Umbilical cord (tissue), 1 donor: ENCODE measurements at regions not wholly inside any gene's neighbourhood (a gene's known extent, or its start where the extent isn't known, plus 50 kb on each side); places are given as distances from the start of the nearest gene placed in this dataset.
"Not testable (repeated sequence)": the region's sequence is repeated elsewhere in the genome, so short reads cannot be mapped to it uniquely, and the experiment has no call there.

Experiments used
- DNase-seq: peaks from one replicate; pipeline ENCODE4 v3.0.0-alpha.2; 2015; ENCODE audit warnings: low spot score

DNA sequence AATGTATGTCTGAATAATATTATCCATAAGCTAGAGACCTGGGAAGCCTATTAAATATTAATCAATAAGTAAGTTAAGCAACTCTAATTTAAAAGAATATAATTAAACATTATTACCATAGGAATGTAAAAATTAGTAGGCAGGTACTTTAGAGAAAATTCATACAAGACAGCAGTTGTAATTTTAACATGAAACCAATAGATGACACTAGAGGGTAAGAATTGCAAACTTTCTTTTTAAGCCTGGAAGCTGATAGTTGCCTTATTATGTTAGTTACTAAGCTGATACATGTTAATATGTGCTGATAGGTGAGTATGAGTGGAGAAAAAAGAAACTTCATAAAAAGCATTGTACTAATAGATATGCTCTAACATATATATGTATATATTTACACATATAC lies 1157.4 kb downstream of the FAM133A start:
- no peak for DNase-seq

DNA sequence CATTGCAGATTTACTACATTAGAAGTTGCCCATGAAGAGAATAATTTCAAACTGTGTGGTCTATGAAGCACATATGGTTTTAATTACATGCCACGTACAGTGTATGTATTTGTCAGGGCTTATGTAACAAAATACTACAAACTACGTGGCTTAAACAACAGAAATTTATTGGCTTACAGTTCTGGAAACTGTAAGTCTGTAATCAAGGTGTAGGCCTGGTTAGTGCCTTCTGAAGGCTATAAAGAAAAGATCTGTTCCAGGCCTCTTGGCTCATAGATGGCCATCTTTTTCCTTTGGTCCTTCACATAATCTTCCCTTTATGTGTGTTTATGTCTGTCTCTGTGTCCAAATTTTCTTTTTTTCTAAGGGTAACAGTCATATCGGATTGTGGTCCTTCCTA lies 1160.2 kb downstream of the FAM133A start:
- DNase-seq, result no peak

DNA sequence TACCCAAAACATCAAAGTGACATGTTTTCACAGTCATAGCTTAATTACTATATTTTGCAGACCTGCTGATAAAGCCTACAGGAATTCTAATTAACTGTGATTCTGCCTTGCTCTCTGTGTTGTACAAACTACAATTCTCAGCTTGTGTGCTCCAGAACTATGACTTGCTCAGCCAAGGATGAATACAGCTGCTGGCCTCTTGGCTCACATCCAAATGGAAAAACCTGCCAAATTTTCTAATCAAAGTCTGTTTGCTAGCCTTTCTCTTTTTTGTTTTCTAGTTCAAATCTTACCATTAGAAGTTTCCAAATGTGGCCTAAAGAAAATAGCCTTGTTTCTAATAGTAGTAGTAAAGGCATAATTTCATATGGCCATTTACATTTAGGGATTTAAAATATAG lies 1176.8 kb downstream of the FAM133A start:
- no peak for DNase-seq

DNA sequence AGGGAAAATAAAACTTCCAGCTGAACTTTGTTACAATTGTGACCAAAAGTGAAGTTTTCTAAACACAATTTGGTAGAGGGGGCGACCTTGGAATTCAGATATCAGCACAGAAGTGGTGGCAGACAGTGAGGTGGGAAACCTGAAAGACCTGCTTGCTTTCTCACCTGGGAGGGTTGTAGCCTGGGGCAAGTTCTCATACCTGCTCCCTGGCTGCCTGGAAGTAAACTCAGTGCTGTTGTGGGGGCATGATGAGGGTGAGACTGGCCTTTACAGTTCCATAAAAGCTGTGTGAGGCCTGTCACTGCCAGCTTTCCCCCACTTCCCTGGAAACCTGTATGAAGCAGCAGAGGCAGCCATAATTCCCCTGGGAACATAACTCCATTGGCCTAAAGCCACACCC lies 1180.2 kb downstream of the FAM133A start:
- DNase-seq, result no peak

DNA sequence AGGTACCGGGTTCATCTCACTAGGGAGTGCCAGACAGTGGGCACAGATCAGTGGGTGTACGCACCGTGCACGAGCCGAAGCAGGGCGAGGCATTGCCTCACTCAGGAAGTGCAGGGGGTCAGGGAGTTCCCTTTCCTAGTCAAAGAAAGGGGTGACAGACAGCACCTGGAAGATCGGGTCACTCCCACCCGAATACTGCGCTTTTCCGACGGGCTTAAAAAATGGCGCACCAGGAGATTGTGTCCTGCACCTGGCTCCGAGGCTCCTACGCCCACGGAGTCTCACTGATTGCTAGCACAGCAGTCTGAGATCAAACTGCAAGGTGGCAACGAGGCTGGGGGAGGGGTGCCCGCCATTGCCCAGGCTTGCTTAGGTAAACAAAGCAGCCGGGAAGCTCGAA lies 1188.5 kb downstream of the FAM133A start:
- not testable (repeated sequence) for DNase-seq

DNA sequence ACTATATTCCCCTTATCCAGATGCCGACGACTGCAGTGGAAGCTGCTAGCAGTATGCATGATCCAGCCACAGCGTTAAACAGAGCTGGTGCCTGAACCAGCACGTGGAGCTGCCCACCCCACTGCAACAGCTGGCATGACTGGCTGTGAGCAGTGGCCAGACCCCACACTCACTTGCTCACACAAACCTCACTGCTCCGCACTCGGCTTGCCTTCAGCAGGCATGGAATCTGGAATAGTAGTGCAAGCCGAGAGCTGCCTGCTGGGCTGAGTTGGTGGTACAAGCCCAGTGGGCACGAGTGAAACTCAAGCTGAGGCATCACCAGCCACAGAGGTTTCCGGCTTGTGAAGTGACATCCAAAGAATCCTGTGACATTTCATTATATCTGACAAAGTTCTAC lies 1197.6 kb downstream of the FAM133A start:
- no peak for DNase-seq

DNA sequence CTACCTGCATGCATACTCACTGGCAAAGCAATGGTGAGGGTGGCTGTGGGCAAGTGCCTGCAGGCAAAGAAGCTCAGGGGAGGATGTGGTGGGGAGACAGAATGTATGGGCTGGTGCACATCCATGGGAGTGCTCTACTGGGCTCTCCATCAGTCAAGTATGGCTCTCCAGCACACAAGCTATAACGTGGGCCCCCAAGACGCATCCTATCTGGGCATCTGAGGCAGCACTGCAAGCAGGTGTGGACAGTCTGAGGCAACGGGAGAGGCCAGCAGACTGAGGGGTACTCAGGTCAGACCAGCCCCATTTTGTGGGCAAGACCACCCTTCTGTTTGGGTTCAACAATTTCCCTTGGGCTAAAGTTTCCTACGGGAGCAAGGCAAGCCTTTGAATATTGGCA lies 1227.8 kb downstream of the FAM133A start:
- no peak for DNase-seq

DNA sequence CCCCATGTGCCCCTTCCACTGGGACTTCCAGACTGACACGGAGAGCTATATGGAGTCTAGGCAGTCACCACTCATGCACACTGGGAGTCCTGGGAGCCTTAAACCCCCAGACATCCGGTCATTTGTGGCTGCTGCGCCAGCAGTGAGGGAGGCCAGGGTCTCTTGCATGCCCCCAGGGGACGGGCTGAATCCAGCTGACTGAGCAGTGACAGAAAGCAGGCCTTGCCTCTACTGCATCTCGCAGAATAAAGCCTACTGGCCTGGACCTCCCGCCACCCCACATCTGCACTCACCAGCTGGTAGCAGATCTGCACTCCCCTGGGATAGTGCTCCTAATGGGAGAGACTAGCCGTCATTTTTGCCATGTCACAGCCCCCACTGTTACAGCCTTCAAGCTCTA lies 1234.2 kb downstream of the FAM133A start:
- no peak for DNase-seq

DNA sequence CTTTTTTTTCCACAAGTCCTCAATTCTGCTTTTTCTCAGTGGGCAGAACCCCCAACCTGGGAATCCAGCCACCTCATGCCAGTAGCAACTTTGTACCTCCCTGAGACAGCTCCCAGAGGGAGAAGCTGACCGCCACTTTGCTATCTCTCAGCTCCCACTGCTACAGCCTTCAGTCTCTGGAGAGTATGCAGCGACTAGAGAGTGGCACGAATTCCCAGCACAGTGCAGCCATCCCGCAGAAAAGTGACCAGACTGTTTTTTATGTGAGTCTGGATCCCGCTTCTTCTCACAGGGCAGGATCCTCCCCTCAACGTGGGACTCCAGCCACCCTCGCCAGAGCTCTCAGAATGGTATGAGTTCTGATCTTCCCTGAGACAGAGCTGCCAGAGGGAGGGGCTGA lies 1234.6 kb downstream of the FAM133A start:
- DNase-seq, result no peak

DNA sequence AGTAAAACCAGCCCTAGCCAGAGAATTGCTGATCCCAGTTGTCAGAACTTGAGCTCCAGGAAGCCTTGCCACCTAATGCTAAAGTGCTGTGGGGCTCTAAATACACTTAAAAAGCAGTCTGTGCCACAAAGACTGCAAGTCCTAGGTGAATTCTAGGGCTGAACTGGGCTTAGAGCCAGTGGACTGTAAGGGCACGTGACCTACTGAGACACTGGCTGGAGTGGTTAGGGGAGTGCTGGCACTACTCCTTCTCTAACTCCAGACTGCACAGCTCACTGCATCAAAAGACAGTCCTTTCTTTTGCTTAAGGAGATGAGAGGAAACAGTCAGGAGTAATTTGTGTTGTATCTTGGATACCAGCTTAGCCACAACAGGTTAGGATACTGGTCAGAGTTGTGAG lies 1240.2 kb downstream of the FAM133A start:
- no peak for DNase-seq

DNA sequence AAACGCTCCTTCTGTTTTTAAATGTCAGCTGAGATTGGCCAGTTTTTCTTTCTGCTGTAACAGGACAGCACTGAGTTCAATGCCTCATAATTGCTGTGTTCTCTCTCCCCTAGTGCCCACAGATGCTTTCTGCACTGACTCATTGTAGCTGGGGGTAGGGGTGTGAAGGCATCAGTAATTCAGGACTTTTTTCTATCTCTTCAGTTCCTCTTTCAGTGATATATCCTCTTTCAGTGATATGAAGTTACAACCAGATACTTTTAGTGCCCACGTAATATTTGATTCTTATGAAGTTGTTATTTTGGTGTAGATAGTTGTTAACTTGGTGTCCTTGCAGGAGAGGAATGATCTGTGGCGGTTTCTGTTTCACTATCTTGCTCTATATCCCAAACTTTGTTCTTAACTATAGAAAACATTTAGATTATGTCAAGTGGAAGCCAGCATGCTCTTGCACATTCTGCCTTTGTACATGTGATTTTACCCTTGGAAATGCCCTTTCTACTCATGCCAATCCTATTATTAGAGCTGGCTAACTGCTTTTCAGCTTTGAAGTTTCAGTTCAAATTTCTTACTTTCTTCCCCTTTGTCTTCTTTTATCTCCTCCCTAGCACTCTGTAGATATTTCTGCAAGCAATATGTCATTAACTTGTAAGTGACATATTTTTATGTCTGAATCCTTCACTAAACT lies 1258.4 kb downstream of the FAM133A start:
- no peak for DNase-seq

DNA sequence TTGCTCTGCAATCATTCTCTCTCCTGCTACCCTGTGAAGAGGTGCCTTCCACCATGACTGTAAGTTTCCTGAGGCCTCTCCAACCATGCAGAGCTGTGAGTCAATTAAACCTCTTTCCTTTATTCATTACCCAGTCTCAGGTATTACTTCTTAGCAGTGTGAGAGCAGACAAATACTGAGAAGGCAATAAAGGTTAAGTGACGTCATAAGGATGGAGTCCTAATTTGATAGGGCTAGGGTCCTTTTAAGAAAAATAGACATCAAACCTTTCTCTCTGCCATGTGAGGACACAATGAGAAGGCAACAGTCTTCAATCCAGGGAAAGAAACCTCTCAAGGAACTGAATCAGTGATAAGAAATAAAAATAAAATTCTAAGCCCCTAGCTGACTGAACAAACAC lies 1262.7 kb downstream of the FAM133A start:
- no peak for DNase-seq

DNA sequence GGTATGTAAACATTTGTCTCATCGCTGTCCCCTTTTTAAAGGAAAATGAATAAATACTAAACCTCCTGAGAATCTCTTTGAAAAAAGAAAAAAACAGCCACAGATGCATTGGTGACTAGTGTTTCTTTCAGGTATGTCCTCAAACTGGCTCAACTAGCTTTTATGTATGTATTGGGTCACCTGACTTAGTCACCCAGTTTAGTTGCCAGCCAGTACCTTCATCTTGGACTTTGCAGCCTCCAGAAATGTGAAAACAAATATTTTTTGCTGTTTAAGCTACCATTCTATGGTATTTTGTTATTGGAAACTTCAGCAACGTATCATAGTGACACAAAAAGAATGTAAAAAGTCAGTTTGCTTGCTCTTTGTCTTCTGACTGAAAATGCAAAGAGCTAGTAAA lies 1263.5 kb downstream of the FAM133A start:
- no peak for DNase-seq

DNA sequence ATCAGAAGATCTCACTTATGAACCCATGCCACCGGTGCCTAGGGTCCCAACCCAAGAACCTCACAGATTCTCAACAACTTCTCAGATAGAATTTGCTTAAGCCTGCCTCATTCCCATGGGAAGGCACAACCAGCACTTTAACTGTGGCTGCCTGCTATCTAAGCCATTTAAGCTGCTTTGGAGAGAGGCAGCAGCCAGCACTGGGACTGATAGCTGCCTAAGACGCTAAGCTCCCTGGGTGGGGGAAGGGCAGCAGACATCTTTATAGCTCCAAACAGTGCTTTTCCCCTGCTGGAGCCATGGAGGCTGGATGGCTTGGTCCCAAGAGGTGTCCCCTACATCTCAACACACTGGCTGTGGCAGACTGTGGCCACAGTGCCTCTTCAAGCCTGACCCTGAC lies 1268.6 kb downstream of the FAM133A start:
- no peak for DNase-seq

DNA sequence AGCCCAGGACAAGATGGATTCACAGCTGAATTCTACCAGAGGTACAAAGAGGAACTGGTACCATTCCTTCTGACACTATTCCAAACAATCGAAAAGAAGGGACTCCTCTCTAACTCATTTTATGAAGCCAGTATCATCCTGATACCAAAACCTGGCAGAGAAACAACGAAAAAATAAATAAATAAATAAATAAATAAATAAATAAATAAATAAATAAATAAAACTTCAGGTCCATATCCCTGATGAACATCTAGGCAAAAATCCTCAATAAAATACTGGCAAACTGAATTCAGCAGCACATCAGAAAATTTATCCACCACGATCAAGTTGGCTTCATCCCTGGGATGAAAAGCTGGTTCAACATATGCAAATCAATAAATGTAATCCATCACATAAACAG lies 1272.1 kb downstream of the FAM133A start:
- DNase-seq, result not testable (repeated sequence)

DNA sequence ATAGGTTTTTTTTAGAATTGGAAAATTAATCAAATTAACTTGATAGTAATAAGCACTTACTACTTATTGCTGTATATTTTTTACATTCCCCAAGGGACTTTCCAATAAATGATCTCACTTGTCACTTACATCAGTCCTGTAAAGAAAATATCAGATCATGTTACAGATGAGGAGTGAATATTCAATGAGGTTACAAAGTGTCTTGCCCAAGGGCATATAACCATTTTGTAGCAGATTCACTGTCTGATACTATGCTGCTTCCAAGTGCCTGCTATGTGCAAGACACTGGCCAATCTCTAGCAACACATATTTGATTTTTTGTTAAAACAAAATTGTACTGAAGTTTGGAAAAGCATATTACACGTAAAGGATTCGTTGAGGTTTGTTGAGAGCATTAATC lies 1287.7 kb downstream of the FAM133A start:
- DNase-seq, result no peak

DNA sequence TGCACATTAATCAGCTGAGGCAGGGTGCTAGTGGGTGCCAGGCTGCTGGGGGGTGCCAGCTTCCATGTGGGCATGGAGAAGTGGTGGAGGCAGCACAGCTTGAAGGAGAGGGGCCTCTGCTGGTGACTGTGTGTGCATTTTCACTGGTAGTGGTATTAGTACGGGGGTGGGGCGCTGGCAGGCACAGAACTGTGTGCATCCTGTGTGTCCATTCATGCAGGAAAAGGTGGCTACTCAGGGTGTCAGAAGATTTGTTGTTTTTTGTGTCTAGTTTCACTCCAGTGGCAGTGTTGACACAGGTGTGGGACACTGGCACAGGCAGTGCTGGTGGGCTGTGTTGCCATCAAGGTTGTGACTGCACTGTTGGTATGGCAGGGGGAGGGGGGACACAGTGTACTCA lies 1303.6 kb downstream of the FAM133A start:
- DNase-seq, result no peak

DNA sequence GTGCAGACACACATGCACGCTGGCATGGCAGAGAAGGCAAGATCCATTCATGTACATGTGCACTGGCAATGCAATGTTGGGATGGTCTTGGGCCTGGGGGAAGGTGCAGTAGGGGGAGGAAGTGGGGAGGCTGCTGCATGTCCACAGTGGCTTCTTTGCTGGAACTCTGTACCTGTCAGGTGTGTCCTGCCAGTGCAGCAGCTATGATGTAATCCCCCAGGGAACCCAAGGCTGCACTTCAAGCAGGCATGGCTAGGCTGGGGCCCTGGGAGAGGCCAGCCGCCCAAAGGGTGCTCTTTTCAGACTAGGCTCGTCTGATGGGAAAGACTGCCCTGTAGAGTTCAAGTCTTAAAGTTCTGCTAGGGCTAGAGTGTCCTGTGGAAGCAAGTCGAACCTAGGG lies 1304.0 kb downstream of the FAM133A start:
- no peak for DNase-seq
